ENCODE measurements at regions not wholly inside any gene's neighbourhood (a gene's known extent, or its start where the extent isn't known, plus 50 kb on each side); places are given as distances from the start of the nearest gene placed in this dataset.

GRCh38 chr1:73953586-73953985 lies 244.4 kb downstream of the LRRIQ3 start:
- no peaks in the 10 kb centered on the region for H3K27me3 ChIP-seq (ENCODE audit: control insufficient read depth in 2 of 2, insufficient read depth in 2 of 2, low read length in 2 of 2)
- H3K36me3 ChIP-seq (ENCODE audit: control insufficient read depth in 2 of 2, insufficient read depth in 2 of 2, low read length in 2 of 2) = no peaks in the 10 kb centered on the region
- H3K4me3 ChIP-seq (ENCODE audit: low read length in 2 of 2) = no peak overlapping the region
- no peaks in the 10 kb centered on the region for H3K4me1 ChIP-seq (ENCODE audit: control insufficient read depth in 2 of 2, insufficient read depth in 2 of 2, low read length in 2 of 2)
- no peak overlapping the region for H3K27ac ChIP-seq (ENCODE audit: low read depth in 2 of 2, low read length in 2 of 2)
- no peak overlapping the region for H3K9ac ChIP-seq (ENCODE audit: low read depth in 1 of 2, low read length in 2 of 2)
- no peaks in the 10 kb centered on the region for H3K9me3 ChIP-seq (ENCODE audit: control insufficient read depth in 2 of 2, low read length in 2 of 2)

DNA sequence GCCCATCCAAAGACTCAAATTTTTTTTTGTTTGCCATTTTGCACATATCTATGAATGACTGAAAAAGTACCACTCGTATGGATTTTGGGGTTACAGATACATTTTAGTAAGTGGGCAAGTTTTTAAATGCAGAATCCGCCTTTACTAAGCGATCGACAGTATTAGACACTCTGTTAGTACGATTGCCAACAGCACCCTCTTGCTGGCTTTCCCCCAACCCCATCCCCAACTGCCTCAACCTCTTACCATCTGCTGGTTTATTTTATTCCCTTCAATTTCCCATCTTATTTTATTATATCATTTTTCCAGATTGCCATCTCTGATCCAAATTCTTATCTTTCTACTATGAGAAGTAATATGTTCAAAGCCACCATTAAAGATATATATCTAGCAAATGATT lies 244.8 kb downstream of the LRRIQ3 start:
- Histone ChIP-seq H3K9me3 (ENCODE audit: control insufficient read depth in 2 of 2, low read length in 2 of 2) (no peaks in the 10 kb centered on the region), H3K4me3 (ENCODE audit: low read length in 2 of 2) (no peak overlapping the region), H3K36me3 (ENCODE audit: control insufficient read depth in 2 of 2, insufficient read depth in 2 of 2, low read length in 2 of 2) (no peaks in the 10 kb centered on the region), H3K4me1 (ENCODE audit: control insufficient read depth in 2 of 2, insufficient read depth in 2 of 2, low read length in 2 of 2) (no peaks in the 10 kb centered on the region), H3K27ac (ENCODE audit: low read depth in 2 of 2, low read length in 2 of 2) (no peak overlapping the region), H3K27me3 (ENCODE audit: control insufficient read depth in 2 of 2, insufficient read depth in 2 of 2, low read length in 2 of 2) (no peaks in the 10 kb centered on the region), H3K9ac (ENCODE audit: low read depth in 1 of 2, low read length in 2 of 2) (no peak overlapping the region)

- no peaks in the 10 kb centered on the region for H3K36me3 ChIP-seq (ENCODE audit: control insufficient read depth in 2 of 2, insufficient read depth in 2 of 2, low read length in 2 of 2)
- no peaks in the 10 kb centered on the region for H3K27me3 ChIP-seq (ENCODE audit: control insufficient read depth in 2 of 2, insufficient read depth in 2 of 2, low read length in 2 of 2)
- H3K4me1 ChIP-seq (ENCODE audit: control insufficient read depth in 2 of 2, insufficient read depth in 2 of 2, low read length in 2 of 2) = no peaks in the 10 kb centered on the region
- no peak overlapping the region for H3K4me3 ChIP-seq (ENCODE audit: low read length in 2 of 2)
- H3K9me3 ChIP-seq (ENCODE audit: control insufficient read depth in 2 of 2, low read length in 2 of 2) = no peaks in the 10 kb centered on the region
- H3K27ac ChIP-seq (ENCODE audit: low read depth in 2 of 2, low read length in 2 of 2) = no peak overlapping the region
- H3K9ac ChIP-seq (ENCODE audit: low read depth in 1 of 2, low read length in 2 of 2) = no peak overlapping the region
Measured at GRCh38 chr1:73948055-73948454, 249.9 kb downstream of the LRRIQ3 start.

DNA sequence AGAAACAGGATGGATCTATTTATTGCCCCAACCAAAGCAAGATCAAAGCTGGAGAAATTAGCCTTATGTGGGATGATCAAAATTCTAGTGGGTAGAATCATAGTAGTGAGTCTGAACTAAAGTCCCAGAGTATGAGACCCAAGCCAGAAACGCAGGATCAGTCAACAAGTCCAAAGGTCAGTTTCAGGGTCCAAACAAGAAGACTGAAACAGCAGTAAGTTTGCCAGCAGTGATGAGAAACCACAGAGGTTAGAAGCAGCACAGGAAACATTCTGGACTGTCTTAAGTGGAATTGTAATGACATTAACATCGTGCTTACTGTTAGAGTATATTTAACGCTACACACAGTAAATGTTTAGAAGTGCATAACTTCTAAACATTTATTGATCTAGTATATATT lies 251.0 kb downstream of the LRRIQ3 start:
- H3K9ac ChIP-seq (ENCODE audit: low read depth in 1 of 2, low read length in 2 of 2) = no peak overlapping the region
- H3K27ac ChIP-seq (ENCODE audit: low read depth in 2 of 2, low read length in 2 of 2) = no peak overlapping the region
- no peaks in the 10 kb centered on the region for H3K9me3 ChIP-seq (ENCODE audit: control insufficient read depth in 2 of 2, low read length in 2 of 2)
- H3K4me3 ChIP-seq (ENCODE audit: low read length in 2 of 2) = no peak overlapping the region
- H3K36me3 ChIP-seq (ENCODE audit: control insufficient read depth in 2 of 2, insufficient read depth in 2 of 2, low read length in 2 of 2) = no peaks in the 10 kb centered on the region
- no peaks in the 10 kb centered on the region for H3K4me1 ChIP-seq (ENCODE audit: control insufficient read depth in 2 of 2, insufficient read depth in 2 of 2, low read length in 2 of 2)
- H3K27me3 ChIP-seq (ENCODE audit: control insufficient read depth in 2 of 2, insufficient read depth in 2 of 2, low read length in 2 of 2) = no peaks in the 10 kb centered on the region

- Histone ChIP-seq H3K27me3 (ENCODE audit: control insufficient read depth in 2 of 2, insufficient read depth in 2 of 2, low read length in 2 of 2) (no peaks in the 10 kb centered on the region), H3K4me3 (ENCODE audit: low read length in 2 of 2) (no peak overlapping the region), H3K9ac (ENCODE audit: low read depth in 1 of 2, low read length in 2 of 2) (no peak overlapping the region), H3K36me3 (ENCODE audit: control insufficient read depth in 2 of 2, insufficient read depth in 2 of 2, low read length in 2 of 2) (no peaks in the 10 kb centered on the region), H3K9me3 (ENCODE audit: control insufficient read depth in 2 of 2, low read length in 2 of 2) (no peaks in the 10 kb centered on the region), H3K27ac (ENCODE audit: low read depth in 2 of 2, low read length in 2 of 2) (no peak overlapping the region), H3K4me1 (ENCODE audit: control insufficient read depth in 2 of 2, insufficient read depth in 2 of 2, low read length in 2 of 2) (no peaks in the 10 kb centered on the region)
Measured at GRCh38 chr1:73943270-73943669, 254.7 kb downstream of the LRRIQ3 start.

DNA sequence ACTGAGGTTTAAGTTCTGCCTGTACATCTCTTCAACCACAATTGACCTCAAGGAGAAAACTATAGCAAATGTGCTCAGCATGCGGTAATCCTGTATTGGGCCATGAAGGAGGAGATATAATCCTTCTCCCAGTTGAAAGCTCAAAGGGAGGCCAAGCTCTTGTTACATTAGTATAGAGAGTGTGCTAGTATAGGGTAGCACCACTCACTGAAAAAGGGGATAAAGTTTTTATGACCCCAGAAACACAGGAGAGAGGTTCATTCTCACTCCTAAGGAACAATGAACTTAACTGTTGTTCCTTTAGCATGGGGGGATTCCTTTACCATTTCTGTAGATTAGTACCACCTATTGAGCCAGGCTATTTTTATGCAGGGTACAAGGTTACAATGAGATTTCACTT lies 267.7 kb downstream of the LRRIQ3 start:
- H3K9me3 ChIP-seq (ENCODE audit: control insufficient read depth in 2 of 2, low read length in 2 of 2) = no peaks in the 10 kb centered on the region
- H3K4me1 ChIP-seq (ENCODE audit: control insufficient read depth in 2 of 2, insufficient read depth in 2 of 2, low read length in 2 of 2) = no peaks in the 10 kb centered on the region
- H3K9ac ChIP-seq (ENCODE audit: low read depth in 1 of 2, low read length in 2 of 2) = no peak overlapping the region
- no peak overlapping the region for H3K27ac ChIP-seq (ENCODE audit: low read depth in 2 of 2, low read length in 2 of 2)
- no peaks in the 10 kb centered on the region for H3K36me3 ChIP-seq (ENCODE audit: control insufficient read depth in 2 of 2, insufficient read depth in 2 of 2, low read length in 2 of 2)
- no peaks in the 10 kb centered on the region for H3K27me3 ChIP-seq (ENCODE audit: control insufficient read depth in 2 of 2, insufficient read depth in 2 of 2, low read length in 2 of 2)
- no peak overlapping the region for H3K4me3 ChIP-seq (ENCODE audit: low read length in 2 of 2)

DNA sequence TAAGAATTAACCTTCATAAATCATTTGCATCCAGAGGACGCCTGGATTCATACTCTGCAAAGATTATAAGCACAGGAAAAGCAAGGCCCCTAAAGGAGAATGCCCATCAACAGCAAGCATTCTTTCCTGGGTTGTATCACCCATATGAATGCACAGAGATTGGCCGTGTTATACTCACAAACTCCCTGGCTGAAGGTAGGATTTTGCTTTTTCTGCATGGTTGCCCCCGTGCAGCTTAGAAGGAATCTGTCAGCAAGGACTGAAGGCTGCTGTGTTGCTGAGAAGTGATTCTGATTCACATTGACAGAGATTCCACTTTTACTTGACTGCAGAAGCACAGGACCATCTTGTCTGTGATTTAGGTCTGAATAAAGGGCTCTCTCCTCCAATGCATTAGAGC lies 283.0 kb downstream of the LRRIQ3 start:
- H3K4me3 ChIP-seq (ENCODE audit: low read length in 2 of 2) = no peak overlapping the region
- H3K27me3 ChIP-seq (ENCODE audit: control insufficient read depth in 2 of 2, insufficient read depth in 2 of 2, low read length in 2 of 2) = no peaks in the 10 kb centered on the region
- no peaks in the 10 kb centered on the region for H3K36me3 ChIP-seq (ENCODE audit: control insufficient read depth in 2 of 2, insufficient read depth in 2 of 2, low read length in 2 of 2)
- H3K9ac ChIP-seq (ENCODE audit: low read depth in 1 of 2, low read length in 2 of 2) = no peak overlapping the region
- no peaks in the 10 kb centered on the region for H3K4me1 ChIP-seq (ENCODE audit: control insufficient read depth in 2 of 2, insufficient read depth in 2 of 2, low read length in 2 of 2)
- no peak overlapping the region for H3K27ac ChIP-seq (ENCODE audit: low read depth in 2 of 2, low read length in 2 of 2)
- H3K9me3 ChIP-seq (ENCODE audit: control insufficient read depth in 2 of 2, low read length in 2 of 2) = no peaks in the 10 kb centered on the region

GRCh38 chr1:73913025-73913424 lies 285.0 kb downstream of the LRRIQ3 start:
- Histone ChIP-seq H3K4me3 (ENCODE audit: low read length in 2 of 2) (no peak overlapping the region), H3K4me1 (ENCODE audit: control insufficient read depth in 2 of 2, insufficient read depth in 2 of 2, low read length in 2 of 2) (no peaks in the 10 kb centered on the region), H3K9ac (ENCODE audit: low read depth in 1 of 2, low read length in 2 of 2) (no peak overlapping the region), H3K27me3 (ENCODE audit: control insufficient read depth in 2 of 2, insufficient read depth in 2 of 2, low read length in 2 of 2) (no peaks in the 10 kb centered on the region), H3K27ac (ENCODE audit: low read depth in 2 of 2, low read length in 2 of 2) (no peak overlapping the region), H3K36me3 (ENCODE audit: control insufficient read depth in 2 of 2, insufficient read depth in 2 of 2, low read length in 2 of 2) (no peaks in the 10 kb centered on the region), H3K9me3 (ENCODE audit: control insufficient read depth in 2 of 2, low read length in 2 of 2) (no peaks in the 10 kb centered on the region)

DNA sequence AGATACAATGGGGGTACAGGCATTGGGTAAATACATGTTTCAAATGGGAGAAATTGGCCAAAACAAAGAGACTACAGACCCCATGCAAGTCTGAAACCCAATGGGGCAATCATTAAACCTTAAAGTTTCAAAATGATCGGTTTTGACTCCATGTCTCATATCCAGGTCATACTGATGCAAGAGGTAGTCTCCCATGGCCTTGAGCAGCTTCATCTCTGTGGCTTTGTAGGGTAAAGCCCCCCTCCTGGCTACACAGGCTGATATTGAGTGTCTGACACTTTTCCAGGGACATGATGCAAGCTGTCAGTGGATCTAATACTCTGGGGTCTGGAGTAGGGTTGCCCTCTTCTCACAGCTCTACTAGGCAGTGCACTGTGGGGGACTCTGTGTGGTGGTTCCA lies 286.1 kb downstream of the LRRIQ3 start:
- Histone ChIP-seq H3K36me3 (ENCODE audit: control insufficient read depth in 2 of 2, insufficient read depth in 2 of 2, low read length in 2 of 2) (no peaks in the 10 kb centered on the region), H3K27ac (ENCODE audit: low read depth in 2 of 2, low read length in 2 of 2) (no peak overlapping the region), H3K9me3 (ENCODE audit: control insufficient read depth in 2 of 2, low read length in 2 of 2) (no peaks in the 10 kb centered on the region), H3K9ac (ENCODE audit: low read depth in 1 of 2, low read length in 2 of 2) (no peak overlapping the region), H3K4me1 (ENCODE audit: control insufficient read depth in 2 of 2, insufficient read depth in 2 of 2, low read length in 2 of 2) (no peaks in the 10 kb centered on the region), H3K4me3 (ENCODE audit: low read length in 2 of 2) (no peak overlapping the region), H3K27me3 (ENCODE audit: control insufficient read depth in 2 of 2, insufficient read depth in 2 of 2, low read length in 2 of 2) (no peaks in the 10 kb centered on the region)

- Histone ChIP-seq H3K4me1 (ENCODE audit: control insufficient read depth in 2 of 2, insufficient read depth in 2 of 2, low read length in 2 of 2) (no peaks in the 10 kb centered on the region), H3K36me3 (ENCODE audit: control insufficient read depth in 2 of 2, insufficient read depth in 2 of 2, low read length in 2 of 2) (no peaks in the 10 kb centered on the region), H3K4me3 (ENCODE audit: low read length in 2 of 2) (no peak overlapping the region), H3K27me3 (ENCODE audit: control insufficient read depth in 2 of 2, insufficient read depth in 2 of 2, low read length in 2 of 2) (no peaks in the 10 kb centered on the region), H3K27ac (ENCODE audit: low read depth in 2 of 2, low read length in 2 of 2) (no peak overlapping the region), H3K9me3 (ENCODE audit: control insufficient read depth in 2 of 2, low read length in 2 of 2) (no peaks in the 10 kb centered on the region), H3K9ac (ENCODE audit: low read depth in 1 of 2, low read length in 2 of 2) (no peak overlapping the region)
Measured at GRCh38 chr1:73910466-73910865, 287.5 kb downstream of the LRRIQ3 start.

- Histone ChIP-seq H3K27me3 (ENCODE audit: control insufficient read depth in 2 of 2, insufficient read depth in 2 of 2, low read length in 2 of 2) (no peaks in the 10 kb centered on the region), H3K4me3 (ENCODE audit: low read length in 2 of 2) (no peak overlapping the region), H3K4me1 (ENCODE audit: control insufficient read depth in 2 of 2, insufficient read depth in 2 of 2, low read length in 2 of 2) (no peaks in the 10 kb centered on the region), H3K9me3 (ENCODE audit: control insufficient read depth in 2 of 2, low read length in 2 of 2) (no peaks in the 10 kb centered on the region), H3K9ac (ENCODE audit: low read depth in 1 of 2, low read length in 2 of 2) (no peak overlapping the region), H3K27ac (ENCODE audit: low read depth in 2 of 2, low read length in 2 of 2) (no peak overlapping the region), H3K36me3 (ENCODE audit: control insufficient read depth in 2 of 2, insufficient read depth in 2 of 2, low read length in 2 of 2) (no peaks in the 10 kb centered on the region)
Measured at GRCh38 chr1:73910062-73910461, 287.9 kb downstream of the LRRIQ3 start.

Measured in mucosa of rectum (tissue), 2 donors.